Left lung (tissue), 4 donors: ENCODE measurements at regions not wholly inside any gene's neighbourhood (a gene's known extent, or its start where the extent isn't known, plus 50 kb on each side); places are given as distances from the start of the nearest gene placed in this dataset.

Source experiments
- ATAC-seq: fragments of 200-7000 bp; cut with Tn5 transposase; one replicate; pipeline ENCODE4 v1.9.1; 2020; ENCODE audit warnings: moderate library complexity
- DNase-seq, 4 donors: peaks; one replicate each; pipeline ENCODE4 v3.0.0-alpha.2; 2013 to 2020
- H3K27ac ChIP-seq, 2 donors: fragments of 200-600 bp; sonication (generic) in 1 of 2; one replicate each; pipeline versions ENCODE4 v1.5.0 to v1.8.0; 2020 to 2021
- H3K27me3 ChIP-seq, 2 donors: fragments of 200-600 bp; sonication (generic) in 1 of 2; one replicate each; pipeline versions ENCODE4 v1.5.0 to v1.8.0; 2020 to 2021
- H3K36me3 ChIP-seq, 2 donors: fragments of 200-600 bp; sonication (generic) in 1 of 2; one replicate each; pipeline versions ENCODE4 v1.5.0 to v1.8.0; 2020 to 2021
- H3K4me1 ChIP-seq, 2 donors: fragments of 200-600 bp; one replicate each; pipeline ENCODE4 v1.8.0; 2021
- H3K4me3 ChIP-seq, 2 donors: fragments of 200-600 bp; sonication (generic) in 1 of 2; one replicate each; pipeline versions ENCODE4 v1.5.0 to v1.8.0; 2020 to 2021; ENCODE audit warnings: mild to moderate bottlenecking in 1 of 2
- H3K9me3 ChIP-seq, 2 donors: fragments of 200-600 bp; sonication (generic) in 1 of 2; one replicate each; pipeline versions ENCODE4 v1.5.0 to v1.8.0; 2020 to 2021
- intact Hi-C, 2 donors: fragments of 100-400 bp; cut with DNase I; formaldehyde crosslinking; loops; one replicate each; pipeline versions ENCODE4 v1.11.2 to v1.14.2; 2022
- TF ChIP-seq, protein P1 (sequence below), 2 donors: fragments of 200-600 bp; sonication (generic) in 1 of 2; IDR thresholded peaks; one replicate each; pipeline versions ENCODE4 v1.5.0 to v1.8.0; 2021; ENCODE audit warnings: antibody characterized with exemption in 2 of 2
- donor health status: DM: no; HTN: yes; CAD: no.
- donor health status: DM: no; HTN: no; CAD: no.

DNA sequence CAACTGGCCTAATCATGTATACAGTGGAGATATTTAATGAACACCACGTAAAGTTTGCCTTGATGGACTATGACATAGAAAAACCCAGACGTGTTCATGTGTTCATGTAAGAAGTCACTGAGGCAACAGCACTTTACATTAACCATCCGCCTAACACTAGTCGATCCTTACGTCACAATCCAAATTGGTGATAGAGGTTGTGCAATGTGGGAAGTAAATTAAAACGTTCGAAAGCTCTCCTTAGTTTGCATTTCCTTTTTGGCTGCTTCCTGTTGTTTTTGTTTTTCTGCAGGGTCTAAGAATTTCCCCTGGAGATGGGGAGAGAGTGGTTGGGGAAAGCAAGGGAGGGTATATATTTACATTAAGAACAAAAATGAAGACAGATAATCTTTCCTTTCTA, 587.5 kb upstream of the ADGRL2 start:
- DNase-seq = no peak
- Histone ChIP-seq H3K4me3 (no peak overlapping the region), H3K27me3 (no peaks in the 10 kb centered on the region), H3K9me3 (no peaks in the 10 kb centered on the region), H3K36me3 (no peaks in the 10 kb centered on the region), H3K27ac (no peak overlapping the region), H3K4me1 (peaks cover 0 to 5% of the 10 kb centered on the region in 2 donors)
- no peak for ATAC-seq
- TF ChIP-seq, protein P1, sequence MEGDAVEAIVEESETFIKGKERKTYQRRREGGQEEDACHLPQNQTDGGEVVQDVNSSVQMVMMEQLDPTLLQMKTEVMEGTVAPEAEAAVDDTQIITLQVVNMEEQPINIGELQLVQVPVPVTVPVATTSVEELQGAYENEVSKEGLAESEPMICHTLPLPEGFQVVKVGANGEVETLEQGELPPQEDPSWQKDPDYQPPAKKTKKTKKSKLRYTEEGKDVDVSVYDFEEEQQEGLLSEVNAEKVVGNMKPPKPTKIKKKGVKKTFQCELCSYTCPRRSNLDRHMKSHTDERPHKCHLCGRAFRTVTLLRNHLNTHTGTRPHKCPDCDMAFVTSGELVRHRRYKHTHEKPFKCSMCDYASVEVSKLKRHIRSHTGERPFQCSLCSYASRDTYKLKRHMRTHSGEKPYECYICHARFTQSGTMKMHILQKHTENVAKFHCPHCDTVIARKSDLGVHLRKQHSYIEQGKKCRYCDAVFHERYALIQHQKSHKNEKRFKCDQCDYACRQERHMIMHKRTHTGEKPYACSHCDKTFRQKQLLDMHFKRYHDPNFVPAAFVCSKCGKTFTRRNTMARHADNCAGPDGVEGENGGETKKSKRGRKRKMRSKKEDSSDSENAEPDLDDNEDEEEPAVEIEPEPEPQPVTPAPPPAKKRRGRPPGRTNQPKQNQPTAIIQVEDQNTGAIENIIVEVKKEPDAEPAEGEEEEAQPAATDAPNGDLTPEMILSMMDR (IDR thresholded peaks at IDR 0.05) = no peak
- intact Hi-C loops = no loop called here

DNA sequence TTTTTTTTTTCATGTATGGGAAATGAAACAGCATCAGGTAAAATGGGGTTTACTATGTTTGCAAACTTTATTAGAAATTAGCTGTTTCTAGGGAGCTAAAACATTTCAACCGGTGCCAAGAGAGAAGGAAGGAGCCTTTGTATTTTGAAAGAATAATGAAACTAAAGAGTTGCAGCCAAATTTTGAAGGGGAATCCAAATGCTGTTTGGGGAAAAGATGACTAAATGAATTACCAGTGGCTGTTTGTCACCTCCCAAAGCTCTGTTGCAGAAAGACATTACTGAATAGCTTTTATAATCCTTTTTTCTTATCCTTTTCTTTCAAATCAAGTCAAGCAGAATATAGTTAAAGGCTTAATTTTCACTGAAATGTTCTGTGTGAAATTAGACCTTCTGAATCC, 591.3 kb upstream of the ADGRL2 start:
- no peaks in the 10 kb centered on the region for H3K36me3 ChIP-seq
- H3K9me3 ChIP-seq = no peaks in the 10 kb centered on the region
- DNase-seq (peak in 1 of 4 donors; percentile 12), ATAC-seq (no peak)
- H3K4me3 ChIP-seq = no peak overlapping the region
- intact Hi-C loops = no loop called here
- H3K27ac ChIP-seq = peak overlapping the region in 1 of 2 donors; percentile 79
- H3K4me1 ChIP-seq = peaks cover 0 to 9% of the 10 kb centered on the region in 2 donors
- TF ChIP-seq, protein P1 (IDR thresholded peaks at IDR 0.05) = no peak
- no peaks in the 10 kb centered on the region for H3K27me3 ChIP-seq

DNA sequence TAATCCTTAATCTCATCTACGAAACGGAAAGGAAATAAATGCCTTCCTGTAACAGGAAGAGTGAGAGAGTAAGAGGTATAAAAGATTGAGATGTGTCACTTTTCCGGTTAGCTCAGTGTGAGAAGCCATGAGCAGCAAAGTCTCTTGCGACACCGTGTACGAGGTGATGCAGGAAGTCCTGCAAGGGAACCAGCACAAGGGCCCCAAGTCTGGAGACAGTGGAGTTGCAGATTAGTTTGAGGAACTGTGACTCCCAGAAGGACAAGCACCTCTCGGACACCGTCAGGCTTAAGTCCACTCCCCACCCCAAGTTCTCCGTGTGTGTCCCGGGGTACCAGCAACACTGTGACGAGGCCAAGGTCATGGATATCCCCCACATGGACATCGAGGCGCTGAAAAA, 592.3 kb upstream of the ADGRL2 start:
- H3K27ac ChIP-seq = peak overlapping the region in 1 of 2 donors; percentile 79
- peak; percentile 49 for ATAC-seq
- DNase-seq = peak in 2 of 4 donors; percentile 50 to 65

DNA sequence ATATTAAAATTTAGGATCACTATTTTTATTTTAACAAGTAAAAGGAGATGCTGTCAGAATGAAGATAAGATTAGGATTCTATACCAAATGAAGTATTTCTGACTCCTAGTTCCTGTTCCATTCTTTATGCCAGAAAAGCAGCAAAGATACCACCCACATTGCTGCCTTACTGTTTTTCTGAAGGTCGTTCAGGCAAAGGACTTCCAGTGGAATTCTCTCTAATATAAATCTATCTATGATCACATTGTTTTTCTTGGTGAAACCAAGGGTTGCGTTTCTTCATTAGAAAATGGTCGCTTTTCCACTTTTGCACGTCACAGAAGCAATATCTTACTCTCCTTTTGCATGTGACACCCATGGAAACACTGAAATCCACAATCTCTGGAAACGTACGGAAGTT, 594.8 kb upstream of the ADGRL2 start:
- no peaks in the 10 kb centered on the region for H3K27me3 ChIP-seq
- no peaks in the 10 kb centered on the region for H3K9me3 ChIP-seq
- H3K36me3 ChIP-seq = no peaks in the 10 kb centered on the region
- TF ChIP-seq, protein P1 (IDR thresholded peaks at IDR 0.05) = no peak
- H3K27ac ChIP-seq = no peak overlapping the region
- no peak overlapping the region for H3K4me3 ChIP-seq
- ATAC-seq (no peak), DNase-seq (peak in 2 of 4 donors; percentile 11 to 13)
- H3K4me1 ChIP-seq = peaks cover 0 to 9% of the 10 kb centered on the region in 2 donors
- intact Hi-C loops = no loop called here

More for the DNA sequence above, 592.3 kb upstream of the ADGRL2 start:
- TF ChIP-seq, protein P1 (IDR thresholded peaks at IDR 0.05) = no peak
- intact Hi-C loops = no loop called here
- Histone ChIP-seq H3K9me3 (no peaks in the 10 kb centered on the region), H3K4me3 (no peak overlapping the region), H3K27me3 (no peaks in the 10 kb centered on the region), H3K4me1 (peaks cover 0 to 9% of the 10 kb centered on the region in 2 donors), H3K36me3 (no peaks in the 10 kb centered on the region)

DNA sequence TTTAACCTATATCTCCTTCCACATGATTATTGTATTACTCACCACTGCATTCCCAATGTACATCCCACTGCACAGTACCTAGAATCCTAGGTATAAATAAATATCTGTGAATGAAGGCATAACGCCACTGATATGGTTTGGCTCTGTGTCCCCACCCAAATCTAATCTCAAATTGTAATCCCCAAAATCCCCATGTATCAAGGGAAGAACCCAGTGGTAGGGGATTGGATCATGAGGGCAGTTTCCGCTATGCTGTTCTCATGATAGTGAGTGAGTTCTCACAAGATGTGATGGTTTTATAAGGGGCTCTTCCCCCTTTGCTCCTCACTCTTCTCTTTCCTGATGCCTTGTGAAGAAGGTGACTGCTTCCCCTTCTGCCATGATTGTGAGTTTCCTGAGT, 599.0 kb upstream of the ADGRL2 start:
- Histone ChIP-seq H3K9me3 (no peaks in the 10 kb centered on the region), H3K4me3 (no peak overlapping the region), H3K27me3 (no peaks in the 10 kb centered on the region), H3K4me1 (no peaks in the 10 kb centered on the region), H3K36me3 (no peaks in the 10 kb centered on the region), H3K27ac (no peak overlapping the region)
- TF ChIP-seq, protein P1 (IDR thresholded peaks at IDR 0.05) = no peak
- ATAC-seq (no peak), DNase-seq (no peak)
- intact Hi-C loops = no loop called here
